Spleen (tissue), 11 donors: ENCODE measurements at regions not wholly inside any gene's neighbourhood (a gene's known extent, or its start where the extent isn't known, plus 50 kb on each side); places are given as distances from the start of the nearest gene placed in this dataset.

ENCODE experiments used
- DNase-seq: peaks from one replicate; pipeline ENCODE4 v3.0.0-alpha.2; 2020
- H3K27ac ChIP-seq, 8 donors: fragments of 200-600 bp; sonication (generic) in 7 of 8; 1 replicate in 4 of 8; 2 replicates in 4 of 8; pipeline versions ENCODE4 v1.5.0 to v1.8.0; 2016 to 2021; ENCODE audit warnings: inconsistent platforms in 4 of 8, mild to moderate bottlenecking in 4 of 8, moderate library complexity in 1 of 8
- H3K27me3 ChIP-seq, 7 donors: fragments of 200-600 bp; sonication (generic) in 6 of 7; replicated peaks in 1 of 7; 1 replicate in 4 of 7; 2 replicates in 3 of 7; pipeline versions ENCODE4 v1.5.0 to v1.8.0; 2016 to 2021; ENCODE audit warnings: inconsistent platforms in 3 of 7, mild to moderate bottlenecking in 1 of 7
- H3K36me3 ChIP-seq, 6 donors: fragments of 200-600 bp; sonication (generic) in 5 of 6; 1 replicate in 4 of 6; 2 replicates in 2 of 6; pipeline versions ENCODE4 v1.5.0 to v1.8.0; 2016 to 2021; ENCODE audit warnings: inconsistent platforms in 2 of 6
- H3K4me1 ChIP-seq, 6 donors: fragments of 200-600 bp; sonication (generic) in 5 of 6; 1 replicate in 3 of 6; 2 replicates in 3 of 6; pipeline versions ENCODE4 v1.5.0 to v1.8.0; 2016 to 2021; ENCODE audit warnings: inconsistent platforms in 3 of 6
- H3K4me3 ChIP-seq, 8 donors: fragments of 200-600 bp; sonication (generic) in 7 of 8; 1 replicate in 4 of 8; 2 replicates in 4 of 8; pipeline versions ENCODE4 v1.5.0 to v1.8.0; 2016 to 2021; ENCODE audit warnings: inconsistent platforms in 4 of 8, mild to moderate bottlenecking in 4 of 8, moderate library complexity in 2 of 8
- H3K9me3 ChIP-seq, 8 donors: fragments of 200-600 bp; sonication (generic) in 7 of 8; 1 replicate in 4 of 8; 2 replicates in 4 of 8; pipeline versions ENCODE4 v1.5.0 to v1.8.0; 2016 to 2021; ENCODE audit warnings: inconsistent platforms in 4 of 8
- CTCF ChIP-seq, 11 experiments: fragments of 200-600 bp in 7 of 11; fragments of 450-650 bp in 4 of 11; sonication (generic) in 4 of 11; IDR thresholded peaks in 8 of 11; conservative IDR thresholded peaks in 3 of 11; 1 replicate in 7 of 11; 2 replicates in 4 of 11; pipeline versions ENCODE4 v1.4.0 to v1.8.0; 2016 to 2021; ENCODE audit warnings: antibody characterized with exemption in 11 of 11, inconsistent platforms in 4 of 11, mild to moderate bottlenecking in 1 of 11
- POLR2A ChIP-seq, 3 donors: fragments of 450-650 bp; IDR thresholded peaks; one replicate each; pipeline ENCODE4 v1.5.1; 2017; ENCODE audit warnings: antibody characterized with exemption in 3 of 3, mild to moderate bottlenecking in 1 of 3
- POLR2AphosphoS5 ChIP-seq, 3 donors: sonication (generic); formaldehyde crosslinking; IDR thresholded peaks; one replicate each; pipeline ENCODE4 v1.5.1; 2017; ENCODE audit warnings: antibody characterized with exemption in 3 of 3
- WGBS, 5 donors: extraction: QIAGEN DNeasy Blood & Tissue Kit in 3 of 5; methylation state at CpG; one replicate each; pipeline versions ENCODE4 v1.1.5 to v1.1.7; 2013 to 2018; 5-methylcytosine and 5-hydroxymethylcytosine counted together
- intact Hi-C: fragments of 100-400 bp; cut with DNase I; formaldehyde crosslinking; loops from one replicate; pipeline ENCODE4 v1.15.0; 2023; ENCODE audit warnings: low total_unique reads
- donor health status: healthy with polysubstance abuse.
- donor health status: DM: no; HTN: no; CAD: no; lungs with moderate emphysema.
- donor health status: DM: no; HTN: no; CAD: no.
- donor health status: Bipolar disorder and iron deficiency.
- donor health status: healthy.
- donor health status: DM: no; HTN: no; CAD: no.
- donor health status: DM: yes; HTN: yes; CAD: no.

GRCh38 chr13:106372199-106373155 lies 163.0 kb downstream of the EFNB2 start:
- Histone ChIP-seq H3K4me3 (no peak overlapping the region), H3K9me3 (no peaks in the 10 kb centered on the region), H3K27me3 (peaks cover 0 to 16% (median 0%) of the 10 kb centered on the region in 7 donors), H3K4me1 (no peaks in the 10 kb centered on the region), H3K27ac (no peak overlapping the region), H3K36me3 (no peaks in the 10 kb centered on the region)
- TF ChIP-seq POLR2A (IDR thresholded peaks at IDR 0.05), result no peak
- no peak for TF ChIP-seq CTCF (IDR thresholded peaks at IDR 0.05 in 8 of 11, conservative IDR thresholded peaks at IDR 0.05 in 3 of 11)
- TF ChIP-seq POLR2AphosphoS5 (IDR thresholded peaks at IDR 0.05), result no peak
- 29 to 45% (median 41%) methylated on average over 7 of the region's 7 CpGs for WGBS, 5 donors
- intact Hi-C loops, result no loop called here
- no peak for DNase-seq

- Histone ChIP-seq H3K4me3 (no peak overlapping the region), H3K36me3 (no peaks in the 10 kb centered on the region), H3K27ac (no peak overlapping the region), H3K4me1 (no peaks in the 10 kb centered on the region), H3K9me3 (no peaks in the 10 kb centered on the region), H3K27me3 (peaks cover 0 to 13% (median 0%) of the 10 kb centered on the region in 7 donors)
- DNase-seq, result no peak
- intact Hi-C loops, result no loop called here
- 86 to 96% (median 93%) methylated on average over 5 of the region's 5 CpGs for WGBS, 5 donors
- TF ChIP-seq POLR2A (IDR thresholded peaks at IDR 0.05), result no peak
- no peak for TF ChIP-seq CTCF (IDR thresholded peaks at IDR 0.05 in 8 of 11, conservative IDR thresholded peaks at IDR 0.05 in 3 of 11)
- TF ChIP-seq POLR2AphosphoS5 (IDR thresholded peaks at IDR 0.05), result no peak
Measured at GRCh38 chr13:106371024-106371423, 164.4 kb downstream of the EFNB2 start.

- no peak overlapping the region for H3K27ac ChIP-seq
- 70 to 84% (median 73%) methylated on average over 2 of the region's 2 CpGs for WGBS, 5 donors
- H3K27me3 ChIP-seq, result peaks cover 0 to 10% (median 0%) of the 10 kb centered on the region in 7 donors
- H3K4me3 ChIP-seq, result no peak overlapping the region
- TF ChIP-seq POLR2AphosphoS5 (IDR thresholded peaks at IDR 0.05) (no peak), CTCF (IDR thresholded peaks at IDR 0.05 in 8 of 11, conservative IDR thresholded peaks at IDR 0.05 in 3 of 11) (no peak), POLR2A (IDR thresholded peaks at IDR 0.05) (no peak)
- no peak for DNase-seq
- intact Hi-C loops, result no loop called here
- no peaks in the 10 kb centered on the region for H3K36me3 ChIP-seq
- H3K4me1 ChIP-seq, result no peaks in the 10 kb centered on the region
- peaks cover 0 to 8% (median 2%) of the 10 kb centered on the region in 8 donors for H3K9me3 ChIP-seq
Measured at GRCh38 chr13:106369858-106370257, 165.6 kb downstream of the EFNB2 start.

GRCh38 chr13:106369091-106369490 lies 166.4 kb downstream of the EFNB2 start:
- Histone ChIP-seq H3K27ac (no peak overlapping the region), H3K9me3 (peaks cover 0 to 15% (median 8%) of the 10 kb centered on the region in 8 donors), H3K27me3 (peaks cover 0 to 5% (median 0%) of the 10 kb centered on the region in 7 donors), H3K4me3 (no peak overlapping the region), H3K36me3 (no peaks in the 10 kb centered on the region), H3K4me1 (no peaks in the 10 kb centered on the region)
- 81 to 91% (median 86%) methylated on average over 6 of the region's 6 CpGs for WGBS, 5 donors
- DNase-seq, result no peak
- TF ChIP-seq POLR2AphosphoS5 (IDR thresholded peaks at IDR 0.05), result no peak
- no peak for TF ChIP-seq CTCF (IDR thresholded peaks at IDR 0.05 in 8 of 11, conservative IDR thresholded peaks at IDR 0.05 in 3 of 11)
- no peak for TF ChIP-seq POLR2A (IDR thresholded peaks at IDR 0.05)
- intact Hi-C loops, result no loop called here
